Mammary epithelial cell (primary cell): ENCODE measurements at regions not wholly inside any gene's neighbourhood (a gene's known extent, or its start where the extent isn't known, plus 50 kb on each side); places are given as distances from the start of the nearest gene placed in this dataset.

ENCODE experiments used
- CTCF ChIP-seq, 2 donors: IDR thresholded peaks in 1 of 2; conservative IDR thresholded peaks in 1 of 2; 2 replicates each; pipeline ENCODE4 v1.5.1; 2011 to 2012; ENCODE audit warnings: inconsistent platforms in 2 of 2, low read length in 2 of 2, mild to moderate bottlenecking in 2 of 2, control low read depth in 1 of 2, low read depth in 1 of 2; ENCODE audit not compliant: insufficient read depth in 1 of 2; ENCODE audit errors: extremely low read depth in 1 of 2
- EZH2 ChIP-seq: IDR thresholded peaks from 2 replicates; pipeline ENCODE4 v1.6.1; 2012; ENCODE audit warnings: low read length, inconsistent platforms, borderline replicate concordance

GRCh38 chr6:113397236-113397635 lies 459.9 kb upstream of the MARCKS start:
- TF ChIP-seq CTCF (conservative IDR thresholded peaks at IDR 0.05 in 1 of 2, IDR thresholded peaks at IDR 0.05 in 1 of 2; ENCODE audit: extremely low read depth in 1 of 2, insufficient read depth in 1 of 2, low read depth in 1 of 2, low read length in 2 of 2) (no peak), EZH2 (no peak)
